NCI-H510A (cell line): ENCODE measurements at regions not wholly inside any gene's neighbourhood (a gene's known extent, or its start where the extent isn't known, plus 50 kb on each side); places are given as distances from the start of the nearest gene placed in this dataset.
"Not testable (repeated sequence)": the region's sequence is repeated elsewhere in the genome, so short reads cannot be mapped to it uniquely, and the experiment has no call there.

Source experiments
- DNase-seq: peaks from one replicate; lab custom pipeline; 2025; lab: John Stamatoyannopoulos, UW

- DNase-seq = no peak
Measured at GRCh38 chr12:60522684-60523400, 927.0 kb downstream of the SLC16A7 start.

- DNase-seq = no peak
Measured at GRCh38 chr12:60529261-60529660, 933.4 kb downstream of the SLC16A7 start.

DNA sequence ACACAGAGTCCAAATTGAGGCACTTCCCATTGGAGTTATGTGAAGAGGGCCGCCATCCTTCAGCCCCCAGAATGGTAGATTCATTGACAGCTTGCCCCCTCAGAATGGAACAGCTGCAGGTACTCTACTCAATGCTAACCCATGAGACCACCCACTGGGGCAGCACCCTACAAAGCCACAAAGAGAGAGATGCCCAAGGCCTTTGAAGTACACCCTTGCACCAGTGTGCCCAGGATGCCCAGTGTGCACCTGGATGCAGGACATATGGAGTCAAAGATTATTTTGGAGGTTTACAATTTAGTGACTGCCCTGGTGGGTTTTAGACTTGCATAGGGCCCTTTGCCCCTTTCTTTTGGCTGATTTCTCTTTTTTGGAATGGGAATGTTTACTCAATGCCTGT lies 933.9 kb downstream of the SLC16A7 start:
- no peak for DNase-seq

GRCh38 chr12:60535363-60535762 lies 939.5 kb downstream of the SLC16A7 start:
- DNase-seq = no peak

DNA sequence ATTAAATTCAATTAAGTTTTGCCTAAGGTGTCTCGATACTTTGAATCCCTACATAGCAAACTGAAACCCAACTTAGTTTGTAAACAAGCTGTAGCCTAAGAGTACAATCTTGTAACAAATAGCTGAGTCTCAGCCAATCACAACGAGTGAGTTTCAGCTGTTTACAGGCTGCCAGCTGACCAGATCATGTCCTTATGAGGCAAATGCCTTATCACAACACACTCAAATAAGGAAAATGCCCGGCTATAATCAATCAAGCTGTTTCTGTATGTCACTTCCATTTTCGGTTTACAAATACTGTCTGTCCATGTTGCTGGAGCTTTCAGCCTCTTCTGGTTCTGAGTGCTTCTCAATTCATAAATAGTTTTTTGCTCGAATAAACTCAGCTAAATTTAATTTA lies 943.8 kb downstream of the SLC16A7 start:
- DNase-seq = no peak

GRCh38 chr12:60568914-60569313 lies 973.1 kb downstream of the SLC16A7 start:
- DNase-seq = no peak

- DNase-seq = no peak
Measured at GRCh38 chr12:60577607-60578006, 981.8 kb downstream of the SLC16A7 start.

DNA sequence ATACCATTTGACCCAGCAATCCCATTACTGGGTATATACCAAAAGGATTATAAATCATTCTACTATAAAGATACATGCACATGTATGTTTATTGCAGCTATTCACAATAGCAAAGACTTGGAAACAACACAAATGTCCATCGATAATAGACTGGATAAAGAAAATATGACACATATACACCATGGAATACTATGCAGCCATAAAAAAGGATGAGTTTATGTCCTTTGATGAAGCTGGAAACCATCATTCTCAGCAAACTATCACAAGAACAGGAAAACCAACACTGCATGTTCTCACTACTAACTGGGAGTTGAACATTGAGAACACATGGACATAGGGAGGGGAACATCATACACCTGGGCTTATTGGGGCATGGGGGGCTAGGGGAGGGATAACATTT lies 991.8 kb downstream of the SLC16A7 start:
- DNase-seq = not testable (repeated sequence)

GRCh38 chr12:60594035-60594711 lies 998.3 kb downstream of the SLC16A7 start:
- DNase-seq = no peak

DNA sequence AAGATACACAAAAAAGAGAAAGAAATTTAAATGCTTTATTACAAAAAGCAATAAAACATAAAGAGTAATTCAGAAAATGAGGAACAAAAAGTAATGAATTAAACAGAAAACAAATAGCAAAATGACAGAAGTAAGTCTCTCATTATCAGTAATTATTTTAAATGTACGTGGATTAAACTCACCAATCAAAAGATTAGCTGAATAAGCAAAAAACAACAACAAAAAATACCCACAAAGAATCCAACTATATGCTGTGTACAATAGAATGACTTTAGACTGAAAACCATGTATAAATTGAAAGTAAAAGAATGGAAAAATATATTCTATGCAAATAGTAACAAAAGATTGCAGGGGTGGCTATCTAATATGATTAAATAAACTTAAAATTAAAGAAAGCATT lies 1006.8 kb downstream of the SLC16A7 start:
- no peak for DNase-seq

DNA sequence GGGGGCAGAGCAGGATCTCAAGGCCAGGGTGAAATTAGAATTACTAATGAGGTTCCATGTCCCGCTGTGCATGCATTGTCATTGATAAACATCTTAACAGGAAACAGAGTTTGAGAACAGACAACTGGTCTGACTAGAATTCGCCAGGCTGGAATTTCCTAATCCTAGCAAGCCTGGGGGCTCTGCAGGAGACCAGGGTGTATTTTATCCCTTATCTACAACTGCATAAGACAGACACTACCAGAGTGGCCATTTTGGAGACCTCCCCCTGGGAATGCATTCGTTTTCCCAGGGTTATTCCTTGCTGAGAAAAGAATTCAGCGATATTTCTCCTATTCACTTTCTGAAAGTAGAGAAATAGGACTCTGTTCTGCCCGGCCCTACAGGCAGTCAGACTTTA lies 1007.6 kb downstream of the SLC16A7 start:
- DNase-seq = not testable (repeated sequence)

DNA sequence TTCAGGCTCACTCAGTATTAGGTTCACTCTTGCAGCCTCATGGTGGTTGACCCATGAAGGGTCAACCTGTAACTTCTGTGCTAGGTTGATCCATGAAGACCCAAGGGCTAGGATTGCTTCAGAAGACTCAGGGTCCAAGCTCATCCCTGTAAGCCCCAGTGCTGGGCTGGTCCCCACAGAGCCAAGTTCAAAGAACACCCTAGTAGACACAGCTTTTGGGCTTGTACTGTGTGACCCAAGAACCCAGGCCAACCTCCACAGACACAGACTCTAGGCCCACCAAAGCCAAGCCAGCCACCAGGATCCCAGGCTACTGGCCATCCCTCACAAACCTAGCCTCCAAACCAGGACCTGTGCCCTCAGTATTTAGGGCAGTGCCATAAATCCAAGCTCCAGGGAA lies 1020.6 kb downstream of the SLC16A7 start:
- no peak for DNase-seq

GRCh38 chr12:60630796-60631195 lies 1035.0 kb downstream of the SLC16A7 start:
- DNase-seq = no peak

DNA sequence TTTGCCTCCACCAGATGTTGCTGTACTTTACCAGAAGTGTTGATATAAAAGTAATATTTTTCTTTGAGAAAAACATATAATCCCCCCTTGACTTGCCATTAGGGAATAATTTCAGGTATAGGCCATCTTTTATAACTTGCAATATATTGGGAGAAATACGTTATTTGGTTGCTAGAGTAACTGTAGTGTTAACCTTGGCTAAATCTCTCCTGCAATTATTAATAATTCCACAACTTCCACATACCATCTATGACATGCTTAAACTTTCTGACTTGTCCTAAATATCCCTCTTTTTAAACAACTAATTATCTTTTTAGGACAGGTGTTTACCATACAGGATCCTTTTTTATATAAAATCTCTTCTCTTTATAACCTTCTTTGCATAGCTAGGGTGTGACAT lies 1048.2 kb downstream of the SLC16A7 start:
- no peak for DNase-seq

DNA sequence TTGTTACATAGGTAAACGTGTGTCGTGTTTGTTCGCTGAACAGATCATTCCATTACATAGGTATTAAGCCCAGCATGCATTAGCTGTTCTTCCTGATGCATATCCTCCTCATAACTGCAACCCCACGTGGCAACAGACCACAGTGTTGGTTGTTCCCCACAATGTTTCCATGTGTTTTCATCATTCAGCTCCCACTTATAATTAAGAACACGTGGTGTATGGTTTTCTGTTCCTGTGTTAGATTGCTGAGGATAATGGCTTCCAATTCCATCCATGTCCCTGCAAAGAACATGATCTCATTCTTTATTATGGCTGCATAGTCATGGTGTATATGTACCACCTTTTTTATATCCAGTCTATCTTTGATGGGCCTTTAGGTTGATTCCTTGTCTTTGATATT lies 1071.1 kb downstream of the SLC16A7 start:
- DNase-seq = no peak

DNA sequence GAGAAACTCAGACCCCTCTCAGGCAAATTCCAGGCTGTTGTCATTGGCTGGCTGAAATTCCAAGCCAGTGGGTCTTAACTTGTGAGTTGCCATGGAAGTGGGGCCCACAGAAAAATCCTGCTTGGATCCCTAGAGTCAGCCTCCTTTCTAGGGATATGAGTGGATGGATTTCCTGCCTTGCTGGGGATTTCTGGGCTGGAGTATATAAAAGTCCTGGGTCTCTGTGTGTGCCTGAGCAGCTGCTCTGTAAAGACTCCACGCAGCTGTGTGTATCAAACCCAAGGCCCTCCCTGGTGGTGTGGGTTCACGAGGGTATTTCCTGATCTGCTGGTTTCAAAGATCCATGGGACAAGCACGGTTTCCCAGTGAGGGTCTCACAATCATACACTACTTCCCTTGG lies 1077.1 kb downstream of the SLC16A7 start:
- no peak for DNase-seq

DNA sequence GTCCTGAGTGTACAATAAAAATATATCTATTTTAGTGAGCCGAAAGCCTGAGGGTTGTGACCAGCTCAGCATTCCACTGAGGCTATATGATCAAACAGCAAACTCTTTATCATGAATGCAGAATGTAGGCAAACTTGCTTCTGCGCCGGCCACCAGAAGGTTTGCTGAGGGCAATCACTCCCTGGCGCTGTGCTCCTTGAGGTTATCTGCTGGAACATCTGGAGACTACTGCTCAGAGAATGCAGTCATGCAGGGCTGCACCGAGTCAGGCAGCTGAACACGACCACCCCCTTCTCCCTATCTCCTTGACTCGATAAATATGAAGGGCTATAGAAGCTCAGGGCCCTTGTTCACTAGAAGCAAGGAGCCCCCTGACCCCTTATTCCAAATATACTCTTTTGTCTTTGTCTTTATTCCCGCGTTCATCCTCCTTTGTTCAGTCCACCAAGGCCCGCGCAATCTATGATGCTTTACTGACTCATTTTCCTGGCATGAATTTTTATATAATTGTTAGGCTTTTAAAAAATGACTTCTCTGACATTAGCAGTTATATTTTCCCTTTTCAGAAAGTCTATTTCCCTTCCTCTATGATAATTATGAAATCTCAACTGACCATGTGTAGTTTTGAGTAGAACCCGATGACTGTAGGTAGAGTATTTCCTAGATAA lies 1089.3 kb downstream of the SLC16A7 start:
- DNase-seq = no peak

GRCh38 chr12:60689137-60689536 lies 1093.3 kb downstream of the SLC16A7 start:
- DNase-seq = no peak

- no peak for DNase-seq
Measured at GRCh38 chr12:60693019-60693626, 1097.3 kb downstream of the SLC16A7 start.

DNA sequence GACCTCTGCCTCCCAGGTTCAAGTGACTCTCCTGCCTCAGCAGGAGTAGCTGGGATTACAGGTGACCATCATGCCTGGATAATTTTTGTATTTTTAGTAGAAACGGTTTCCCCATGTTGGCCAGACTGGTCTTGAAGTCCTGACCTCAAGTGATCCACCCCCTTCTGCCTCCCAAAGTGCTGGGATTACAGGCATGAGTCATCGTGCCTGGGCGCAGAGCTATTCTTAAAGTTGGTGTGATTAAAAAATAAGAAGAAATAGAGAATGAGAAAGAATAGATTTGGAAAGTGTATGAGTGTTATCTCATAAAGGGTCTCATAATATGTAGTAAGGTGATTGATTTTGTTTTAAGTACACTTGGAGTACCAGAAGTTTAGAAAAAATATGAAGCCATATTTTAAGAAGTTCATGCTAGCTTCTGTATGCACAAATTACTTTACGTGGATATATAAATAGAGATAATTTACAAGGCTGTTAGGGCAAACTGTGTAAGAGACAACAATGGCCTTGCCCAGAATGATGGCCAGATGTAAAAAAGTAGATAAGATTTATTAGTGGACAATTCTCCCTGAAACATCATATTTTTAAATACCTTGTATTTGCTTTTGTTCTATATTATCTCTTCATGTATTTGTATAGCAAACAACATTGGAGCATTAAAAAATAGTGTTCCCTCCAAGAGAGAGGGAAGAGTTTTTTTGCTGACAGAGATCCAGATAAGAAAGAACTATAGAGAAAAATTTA lies 1108.5 kb downstream of the SLC16A7 start:
- no peak for DNase-seq

GRCh38 chr12:60710246-60710645 lies 1114.4 kb downstream of the SLC16A7 start:
- no peak for DNase-seq
